ENCODE measurements at regions not wholly inside any gene's neighbourhood (a gene's known extent, or its start where the extent isn't known, plus 50 kb on each side); places are given as distances from the start of the nearest gene placed in this dataset.

DNA sequence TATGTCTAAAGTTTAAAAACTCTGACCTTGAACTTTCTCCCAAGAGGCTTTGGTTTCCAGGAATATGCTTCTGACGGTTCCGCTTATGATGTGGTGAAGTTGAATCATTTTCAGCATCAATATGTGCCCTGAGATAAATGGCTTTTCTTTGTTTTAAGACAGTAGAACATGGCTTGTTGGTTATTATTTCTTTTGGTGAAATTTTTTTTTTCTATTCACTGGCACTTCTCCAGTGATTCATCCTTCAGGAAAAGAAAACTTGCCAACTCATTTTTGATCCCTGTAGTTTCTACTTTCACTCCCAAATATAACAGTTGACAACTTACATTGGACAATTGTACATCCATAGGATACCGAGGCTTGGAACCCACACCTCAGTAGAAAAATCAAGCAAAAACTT is 1301.2 kb upstream of the FLRT2 start:
- no peak overlapping the region for H3K27ac ChIP-seq
- no peaks in the 10 kb centered on the region for H3K79me2 ChIP-seq
- no peaks in the 10 kb centered on the region for H3K9me3 ChIP-seq (ENCODE audit: low read depth)
- no peak overlapping the region for H2AFZ ChIP-seq
- no peaks in the 10 kb centered on the region for H3K9me2 ChIP-seq (replicated peaks; ENCODE audit: insufficient read depth)
- no peak overlapping the region for H3K4me3 ChIP-seq
- no peaks in the 10 kb centered on the region for H3K36me3 ChIP-seq (replicated peaks; ENCODE audit: insufficient read depth, low read depth)
- no peak overlapping the region for H3K4me2 ChIP-seq
- no peaks in the 10 kb centered on the region for H3K4me1 ChIP-seq (ENCODE audit: insufficient read depth)
- no peaks in the 10 kb centered on the region for H3K27me3 ChIP-seq
- TF ChIP-seq EZH2phosphoT487 (IDR thresholded peaks at IDR 0.05; ENCODE audit: low read depth, severe bottlenecking, unreplicated experiment) (no peak), EZH2 (IDR thresholded peaks at IDR 0.05; ENCODE audit: borderline replicate concordance) (no peak)
- TF ChIP-seq, protein P1, sequence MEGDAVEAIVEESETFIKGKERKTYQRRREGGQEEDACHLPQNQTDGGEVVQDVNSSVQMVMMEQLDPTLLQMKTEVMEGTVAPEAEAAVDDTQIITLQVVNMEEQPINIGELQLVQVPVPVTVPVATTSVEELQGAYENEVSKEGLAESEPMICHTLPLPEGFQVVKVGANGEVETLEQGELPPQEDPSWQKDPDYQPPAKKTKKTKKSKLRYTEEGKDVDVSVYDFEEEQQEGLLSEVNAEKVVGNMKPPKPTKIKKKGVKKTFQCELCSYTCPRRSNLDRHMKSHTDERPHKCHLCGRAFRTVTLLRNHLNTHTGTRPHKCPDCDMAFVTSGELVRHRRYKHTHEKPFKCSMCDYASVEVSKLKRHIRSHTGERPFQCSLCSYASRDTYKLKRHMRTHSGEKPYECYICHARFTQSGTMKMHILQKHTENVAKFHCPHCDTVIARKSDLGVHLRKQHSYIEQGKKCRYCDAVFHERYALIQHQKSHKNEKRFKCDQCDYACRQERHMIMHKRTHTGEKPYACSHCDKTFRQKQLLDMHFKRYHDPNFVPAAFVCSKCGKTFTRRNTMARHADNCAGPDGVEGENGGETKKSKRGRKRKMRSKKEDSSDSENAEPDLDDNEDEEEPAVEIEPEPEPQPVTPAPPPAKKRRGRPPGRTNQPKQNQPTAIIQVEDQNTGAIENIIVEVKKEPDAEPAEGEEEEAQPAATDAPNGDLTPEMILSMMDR (IDR thresholded peaks at IDR 0.05; ENCODE audit: poor library complexity) = no peak
- H4K20me1 ChIP-seq (ENCODE audit: insufficient read depth, poor library complexity, severe bottlenecking) = no peaks in the 10 kb centered on the region
- no peak for DNase-seq (ENCODE audit: low spot score)
- 97% methylated on average over 3 of the region's 3 CpGs for WGBS (ENCODE audit: low lambda C conversion rate, missing lambda C conversion rate)

DNA sequence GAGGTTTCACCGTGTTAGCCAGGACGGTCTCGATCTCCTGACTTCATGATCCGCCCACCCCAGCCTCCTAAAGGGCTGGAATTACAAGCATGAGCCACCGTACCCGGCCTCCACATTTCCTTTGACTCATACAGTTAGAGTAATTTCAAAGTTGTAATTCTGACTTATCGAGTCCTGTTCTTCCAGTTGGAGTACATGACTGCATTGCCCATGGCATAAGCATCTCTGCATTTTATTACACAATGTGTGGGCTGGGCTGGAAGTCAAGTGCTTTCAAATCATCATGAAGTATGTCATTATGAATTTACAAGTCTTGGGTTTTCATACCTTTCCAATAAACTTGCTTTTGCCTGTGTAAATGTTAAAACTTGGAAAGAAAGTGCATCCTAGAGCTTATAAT is 1295.7 kb upstream of the FLRT2 start:
- peak; percentile 4 for DNase-seq (ENCODE audit: low spot score)
- WGBS (ENCODE audit: low lambda C conversion rate, missing lambda C conversion rate) = 91% methylated on average over 7 of the region's 7 CpGs
- H3K27ac ChIP-seq = no peak overlapping the region
- H3K36me3 ChIP-seq (replicated peaks; ENCODE audit: insufficient read depth, low read depth) = no peaks in the 10 kb centered on the region
- H3K4me3 ChIP-seq = no peak overlapping the region
- H3K9me2 ChIP-seq (replicated peaks; ENCODE audit: insufficient read depth) = no peaks in the 10 kb centered on the region
- TF ChIP-seq, protein P1 (IDR thresholded peaks at IDR 0.05; ENCODE audit: poor library complexity) = no peak
- TF ChIP-seq EZH2 (IDR thresholded peaks at IDR 0.05; ENCODE audit: borderline replicate concordance) (no peak), EZH2phosphoT487 (IDR thresholded peaks at IDR 0.05; ENCODE audit: low read depth, severe bottlenecking, unreplicated experiment) (no peak)
- H3K79me2 ChIP-seq = no peaks in the 10 kb centered on the region
- H4K20me1 ChIP-seq (ENCODE audit: insufficient read depth, poor library complexity, severe bottlenecking) = no peaks in the 10 kb centered on the region
- H3K27me3 ChIP-seq = no peaks in the 10 kb centered on the region
- no peak overlapping the region for H3K4me2 ChIP-seq
- H2AFZ ChIP-seq = no peak overlapping the region
- H3K9me3 ChIP-seq (ENCODE audit: low read depth) = no peaks in the 10 kb centered on the region
- no peaks in the 10 kb centered on the region for H3K4me1 ChIP-seq (ENCODE audit: insufficient read depth)

DNA sequence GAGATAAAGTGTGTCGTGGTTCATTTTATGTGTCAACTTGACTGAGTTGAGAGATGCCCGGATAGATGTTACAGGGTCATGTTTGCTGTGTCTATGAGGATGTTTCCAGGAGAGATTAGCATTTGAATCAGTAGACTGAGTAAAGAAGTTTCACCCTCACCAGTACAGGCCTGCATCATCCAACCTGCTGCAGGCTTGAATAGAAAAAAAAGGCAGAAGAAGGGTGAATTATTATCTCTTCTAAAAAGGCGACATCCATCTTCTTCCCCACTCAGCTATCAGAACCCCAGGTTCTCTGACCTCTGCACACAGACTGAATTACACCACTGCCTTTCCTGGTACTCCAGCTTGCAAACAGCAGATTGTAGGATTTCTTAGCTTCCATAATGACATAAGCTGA is 1293.7 kb upstream of the FLRT2 start:
- no peak for TF ChIP-seq EZH2 (IDR thresholded peaks at IDR 0.05; ENCODE audit: borderline replicate concordance)
- TF ChIP-seq EZH2phosphoT487 (IDR thresholded peaks at IDR 0.05; ENCODE audit: low read depth, severe bottlenecking, unreplicated experiment) = no peak
- TF ChIP-seq, protein P1 (IDR thresholded peaks at IDR 0.05; ENCODE audit: poor library complexity) = no peak
- no peaks in the 10 kb centered on the region for H3K79me2 ChIP-seq
- WGBS (ENCODE audit: low lambda C conversion rate, missing lambda C conversion rate) = 62% methylated on average over 3 of the region's 3 CpGs
- H3K4me3 ChIP-seq = no peak overlapping the region
- no peaks in the 10 kb centered on the region for H3K27me3 ChIP-seq
- H4K20me1 ChIP-seq (ENCODE audit: insufficient read depth, poor library complexity, severe bottlenecking) = no peaks in the 10 kb centered on the region
- no peak overlapping the region for H2AFZ ChIP-seq
- no peaks in the 10 kb centered on the region for H3K36me3 ChIP-seq (replicated peaks; ENCODE audit: insufficient read depth, low read depth)
- no peaks in the 10 kb centered on the region for H3K4me1 ChIP-seq (ENCODE audit: insufficient read depth)
- H3K4me2 ChIP-seq = no peak overlapping the region
- no peak overlapping the region for H3K27ac ChIP-seq
- H3K9me2 ChIP-seq (replicated peaks; ENCODE audit: insufficient read depth) = no peaks in the 10 kb centered on the region
- DNase-seq (ENCODE audit: low spot score) = no peak
- H3K9me3 ChIP-seq (ENCODE audit: low read depth) = no peaks in the 10 kb centered on the region

DNA sequence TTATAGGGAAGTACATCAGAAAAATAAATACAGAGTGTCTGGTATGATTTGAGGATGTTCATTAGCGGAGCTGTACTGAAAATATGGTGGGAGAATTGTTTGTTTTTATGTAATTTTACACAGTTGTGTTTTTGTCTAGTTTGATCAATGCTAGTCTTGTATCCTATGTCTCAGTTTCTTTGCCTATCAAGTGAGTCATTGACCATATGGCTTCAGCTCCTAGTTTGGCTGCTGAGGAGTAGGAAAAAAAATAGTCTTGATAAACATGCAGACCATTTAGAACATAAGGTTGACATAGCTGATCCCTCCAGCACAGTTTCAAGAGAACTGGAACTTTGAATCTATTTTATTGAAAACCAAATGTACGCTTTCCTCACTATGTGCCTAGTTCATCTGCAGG is 1292.1 kb upstream of the FLRT2 start:
- H3K4me2 ChIP-seq = no peak overlapping the region
- H3K4me3 ChIP-seq = no peak overlapping the region
- no peaks in the 10 kb centered on the region for H3K4me1 ChIP-seq (ENCODE audit: insufficient read depth)
- no peaks in the 10 kb centered on the region for H4K20me1 ChIP-seq (ENCODE audit: insufficient read depth, poor library complexity, severe bottlenecking)
- H3K9me3 ChIP-seq (ENCODE audit: low read depth) = no peaks in the 10 kb centered on the region
- H3K36me3 ChIP-seq (replicated peaks; ENCODE audit: insufficient read depth, low read depth) = no peaks in the 10 kb centered on the region
- no peak for DNase-seq (ENCODE audit: low spot score)
- no peak overlapping the region for H3K27ac ChIP-seq
- 89% methylated on average over 2 of the region's 2 CpGs for WGBS (ENCODE audit: low lambda C conversion rate, missing lambda C conversion rate)
- no peaks in the 10 kb centered on the region for H3K79me2 ChIP-seq
- no peaks in the 10 kb centered on the region for H3K9me2 ChIP-seq (replicated peaks; ENCODE audit: insufficient read depth)
- no peak for TF ChIP-seq EZH2phosphoT487 (IDR thresholded peaks at IDR 0.05; ENCODE audit: low read depth, severe bottlenecking, unreplicated experiment)
- TF ChIP-seq, protein P1 (IDR thresholded peaks at IDR 0.05; ENCODE audit: poor library complexity) = no peak
- no peak for TF ChIP-seq EZH2 (IDR thresholded peaks at IDR 0.05; ENCODE audit: borderline replicate concordance)
- no peak overlapping the region for H2AFZ ChIP-seq
- no peaks in the 10 kb centered on the region for H3K27me3 ChIP-seq
